HEK293 (cell line): ENCODE measurements at regions not wholly inside any gene's neighbourhood (a gene's known extent, or its start where the extent isn't known, plus 50 kb on each side); places are given as distances from the start of the nearest gene placed in this dataset.

Experiments used
- BCL11A ChIP-seq: fragments of 450-650 bp; formaldehyde crosslinking; IDR thresholded peaks from 2 replicates; pipeline ENCODE4 v1.5.1; 2016; ENCODE audit warnings: low read depth, missing biosample characterization, missing genetic modification characterization
- CTCF ChIP-seq: fragments of 450-650 bp; formaldehyde crosslinking; IDR thresholded peaks from 2 replicates; pipeline ENCODE4 v1.5.1; 2016; ENCODE audit warnings: missing biosample characterization, missing genetic modification characterization
- TCF7L2 ChIP-seq: IDR thresholded peaks from 2 replicates; pipeline ENCODE4 v1.6.1; 2011; ENCODE audit warnings: low read depth, mild to moderate bottlenecking, inconsistent platforms, low read length, moderate library complexity, borderline replicate concordance
- ZBTB17 ChIP-seq: fragments of 450-650 bp; formaldehyde crosslinking; IDR thresholded peaks from 2 replicates; pipeline ENCODE4 v1.5.1; 2016; ENCODE audit warnings: missing biosample characterization, missing genetic modification characterization
- ZBTB8A ChIP-seq: fragments of 450-650 bp; formaldehyde crosslinking; IDR thresholded peaks from 2 replicates; pipeline ENCODE4 v1.5.1; 2016; ENCODE audit warnings: missing biosample characterization, missing genetic modification characterization
- ZNF335 ChIP-seq: fragments of 450-650 bp; formaldehyde crosslinking; conservative IDR thresholded peaks from 2 replicates; pipeline ENCODE4 v1.5.1; 2016; ENCODE audit warnings: missing biosample characterization, missing genetic modification characterization
- ZNF549 ChIP-seq: fragments of 450-650 bp; IDR thresholded peaks from 2 replicates; pipeline ENCODE4 v1.5.1; 2018; ENCODE audit warnings: missing biosample characterization, missing genetic modification characterization, mild to moderate bottlenecking, inconsistent platforms, moderate library complexity
- ZNF580 ChIP-seq: fragments of 450-650 bp; formaldehyde crosslinking; IDR thresholded peaks from 2 replicates; pipeline ENCODE4 v1.5.1; 2016; ENCODE audit warnings: missing biosample characterization, missing genetic modification characterization

GRCh38 chr1:195878478-195878877 lies 729.8 kb downstream of the KCNT2 start:
- no peak for TF ChIP-seq CTCF (tag by site-specific recombination)
- TF ChIP-seq ZBTB17 (tag by site-specific recombination), result no peak
- TF ChIP-seq TCF7L2, result no peak
- TF ChIP-seq ZNF549, result no peak
- no peak for TF ChIP-seq ZNF580 (tag by site-specific recombination)
- no peak for TF ChIP-seq ZNF335
- no peak for TF ChIP-seq BCL11A (tag by site-specific recombination)
- TF ChIP-seq ZBTB8A (tag by site-specific recombination), result no peak
